ENCODE measurements at regions not wholly inside any gene's neighbourhood (a gene's known extent, or its start where the extent isn't known, plus 50 kb on each side); places are given as distances from the start of the nearest gene placed in this dataset.

DNA sequence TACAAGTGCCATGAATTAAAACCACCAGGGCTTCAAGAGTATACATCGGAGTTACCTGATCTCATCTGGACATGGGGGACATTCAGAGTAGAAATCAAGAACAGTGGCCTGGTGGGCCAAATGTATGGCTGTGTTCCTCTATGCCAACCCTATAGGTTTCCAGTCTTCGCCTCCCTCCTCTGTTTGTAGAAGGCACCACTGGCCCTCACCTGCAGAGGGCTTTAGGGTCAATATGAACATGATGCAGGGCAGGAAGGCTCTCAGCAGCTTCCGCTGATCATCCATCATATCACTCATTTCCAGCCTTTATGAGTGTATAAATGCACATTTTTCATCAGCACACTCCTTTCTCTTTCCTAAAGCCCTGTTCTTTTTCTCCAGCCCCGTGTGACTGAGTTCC is 555.5 kb upstream of the BRINP1 start:
- peaks cover 5% of the 10 kb centered on the region; the same call in 1 of the 2 replicates for H3K9me3 ChIP-seq (ENCODE audit: control insufficient read depth, insufficient read depth, low read length)
- no peaks in the 10 kb centered on the region for H3F3A ChIP-seq (ENCODE audit: control insufficient read depth, insufficient read depth)
- H4K20me1 ChIP-seq (ENCODE audit: control insufficient read depth, insufficient read depth, low read depth, low read length) = no peaks in the 10 kb centered on the region
- H3K4me1 ChIP-seq (ENCODE audit: control insufficient read depth, low read length) = no peaks in the 10 kb centered on the region
- H3K4me3 ChIP-seq (ENCODE audit: low read length) = no peak overlapping the region
- H3K9me2 ChIP-seq (replicated peaks; ENCODE audit: control insufficient read depth, low read length) = no peaks in the 10 kb centered on the region
- no peak overlapping the region for H3K27ac ChIP-seq (ENCODE audit: low read depth, low read length)
- no peak overlapping the region for H3K4me2 ChIP-seq (ENCODE audit: low read length)
- TF ChIP-seq CTCF (IDR thresholded peaks at IDR 0.05; ENCODE audit: low read depth, low read length, poor library complexity, severe bottlenecking) (no peak), EZH2phosphoT487 (IDR thresholded peaks at IDR 0.05; ENCODE audit: borderline replicate concordance, low read length) (no peak)
- no peaks in the 10 kb centered on the region for H3K79me2 ChIP-seq (ENCODE audit: control insufficient read depth, low read length)
- peaks cover 14% of the 10 kb centered on the region for H3K27me3 ChIP-seq (ENCODE audit: control insufficient read depth, low read length)
- H3K36me3 ChIP-seq (ENCODE audit: control insufficient read depth, low read length) = no peaks in the 10 kb centered on the region

- Histone ChIP-seq H3K4me1 (ENCODE audit: control insufficient read depth, low read length) (no peaks in the 10 kb centered on the region), H3F3A (ENCODE audit: control insufficient read depth, insufficient read depth) (no peaks in the 10 kb centered on the region), H3K27me3 (ENCODE audit: control insufficient read depth, low read length) (no peaks in the 10 kb centered on the region), H3K9me2 (replicated peaks; ENCODE audit: control insufficient read depth, low read length) (no peaks in the 10 kb centered on the region), H3K4me2 (ENCODE audit: low read length) (no peak overlapping the region), H3K9me3 (ENCODE audit: control insufficient read depth, insufficient read depth, low read length) (peaks cover 5% of the 10 kb centered on the region; the same call in 1 of the 2 replicates), H3K4me3 (ENCODE audit: low read length) (no peak overlapping the region), H3K36me3 (ENCODE audit: control insufficient read depth, low read length) (no peaks in the 10 kb centered on the region), H3K79me2 (ENCODE audit: control insufficient read depth, low read length) (no peaks in the 10 kb centered on the region), H4K20me1 (ENCODE audit: control insufficient read depth, insufficient read depth, low read depth, low read length) (no peaks in the 10 kb centered on the region), H3K27ac (ENCODE audit: low read depth, low read length) (no peak overlapping the region)
- TF ChIP-seq EZH2phosphoT487 (IDR thresholded peaks at IDR 0.05; ENCODE audit: borderline replicate concordance, low read length) (no peak), CTCF (IDR thresholded peaks at IDR 0.05; ENCODE audit: low read depth, low read length, poor library complexity, severe bottlenecking) (no peak)
Observed at GRCh38 chr9:119917175-119917574, 547.9 kb upstream of the BRINP1 start.

DNA sequence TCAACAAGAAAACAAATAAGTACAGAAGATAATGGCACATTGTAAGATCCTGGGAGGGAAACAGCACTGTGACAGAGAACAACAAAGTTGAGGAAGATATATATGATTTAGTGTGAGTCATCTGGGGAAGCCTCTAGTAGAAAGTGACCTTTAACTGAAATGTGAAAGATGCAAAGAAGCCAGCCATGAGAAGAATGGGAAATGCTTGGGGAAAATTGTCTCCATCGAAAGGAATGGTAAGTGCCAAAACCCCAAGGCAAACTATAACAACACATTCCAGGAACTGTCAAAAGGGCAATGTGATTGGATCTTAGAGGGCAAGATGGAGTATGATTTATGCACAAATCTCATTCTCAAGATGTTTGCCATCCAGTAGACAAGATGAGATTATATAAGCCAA is 537.8 kb upstream of the BRINP1 start:
- H3K4me2 ChIP-seq (ENCODE audit: low read length) = no peak overlapping the region
- H3K4me3 ChIP-seq (ENCODE audit: low read length) = no peak overlapping the region
- H3K4me1 ChIP-seq (ENCODE audit: control insufficient read depth, low read length) = no peaks in the 10 kb centered on the region
- no peaks in the 10 kb centered on the region for H4K20me1 ChIP-seq (ENCODE audit: control insufficient read depth, insufficient read depth, low read depth, low read length)
- H3F3A ChIP-seq (ENCODE audit: control insufficient read depth, insufficient read depth) = no peaks in the 10 kb centered on the region
- no peaks in the 10 kb centered on the region for H3K36me3 ChIP-seq (ENCODE audit: control insufficient read depth, low read length)
- no peaks in the 10 kb centered on the region for H3K9me2 ChIP-seq (replicated peaks; ENCODE audit: control insufficient read depth, low read length)
- no peaks in the 10 kb centered on the region for H3K79me2 ChIP-seq (ENCODE audit: control insufficient read depth, low read length)
- no peak overlapping the region for H3K27ac ChIP-seq (ENCODE audit: low read depth, low read length)
- TF ChIP-seq EZH2phosphoT487 (IDR thresholded peaks at IDR 0.05; ENCODE audit: borderline replicate concordance, low read length) = no peak
- TF ChIP-seq CTCF (IDR thresholded peaks at IDR 0.05; ENCODE audit: low read depth, low read length, poor library complexity, severe bottlenecking) = no peak
- 0 out of 2 replicates have a peak, but pooled peaks cover 4% of the 10 kb centered on the region for H3K9me3 ChIP-seq (ENCODE audit: control insufficient read depth, insufficient read depth, low read length)
- no peaks in the 10 kb centered on the region for H3K27me3 ChIP-seq (ENCODE audit: control insufficient read depth, low read length)

Measured in DOHH2 (cell line).